Astrocyte (in vitro differentiated cells and primary cell): ENCODE measurements at regions not wholly inside any gene's neighbourhood (a gene's known extent, or its start where the extent isn't known, plus 50 kb on each side); places are given as distances from the start of the nearest gene placed in this dataset.

Experiments used
- DNase-seq: peaks from one replicate; pipeline ENCODE4 v3.0.0-alpha.2; 2010; ENCODE audit warnings: low read depth
- FAIRE-seq: peaks from 2 replicates; lab custom pipeline; 2011; peaks lifted over from hg19 to GRCh38; lab: Jason Lieb, UNC
- H2AFZ ChIP-seq: 2 replicates; pipeline ENCODE4 v1.6.0; 2012; ENCODE audit warnings: low read depth, low read length, inconsistent platforms
- H3K27ac ChIP-seq: 2 replicates; pipeline ENCODE4 v1.5.1; 2011; ENCODE audit warnings: low read depth, low read length, inconsistent platforms
- H3K27me3 ChIP-seq: 2 replicates; pipeline ENCODE4 v1.6.0; 2011; ENCODE audit warnings: low read length, inconsistent platforms; ENCODE audit not compliant: insufficient read depth
- H3K36me3 ChIP-seq: 2 replicates; pipeline ENCODE4 v1.5.1; 2011; ENCODE audit warnings: low read length, inconsistent platforms; ENCODE audit not compliant: insufficient read depth
- H3K4me1 ChIP-seq: 2 replicates; pipeline ENCODE4 v1.5.1; 2011; ENCODE audit warnings: low read length, inconsistent platforms; ENCODE audit not compliant: insufficient read depth
- H3K4me2 ChIP-seq: 2 replicates; pipeline ENCODE4 v1.6.0; 2012; ENCODE audit warnings: low read length, inconsistent platforms
- H3K4me3 ChIP-seq: 2 replicates; pipeline ENCODE4 v1.5.1; 2011; ENCODE audit warnings: low read depth, mild to moderate bottlenecking, low read length, inconsistent platforms; ENCODE audit not compliant: insufficient read depth
- H3K79me2 ChIP-seq: 2 replicates; pipeline ENCODE4 v1.6.0; 2012; ENCODE audit warnings: mild to moderate bottlenecking, low read length, inconsistent platforms; ENCODE audit not compliant: insufficient read depth
- H3K9ac ChIP-seq: 2 replicates; pipeline ENCODE4 v1.6.0; 2012; ENCODE audit warnings: mild to moderate bottlenecking, low read length, inconsistent platforms
- H3K9me3 ChIP-seq: 2 replicates; pipeline ENCODE4 v1.5.1; 2012; ENCODE audit warnings: low read depth, mild to moderate bottlenecking, low read length, inconsistent platforms; ENCODE audit not compliant: insufficient read depth
- H4K20me1 ChIP-seq: 2 replicates; pipeline ENCODE4 v1.6.0; 2012; ENCODE audit warnings: low read length, inconsistent platforms; ENCODE audit not compliant: insufficient read depth
- H3K27ac Mint-ChIP-seq: one replicate; pipeline ENCODE4 v1.8.0; 2021; ENCODE audit warnings: mild to moderate bottlenecking, mixed read lengths; ENCODE audit not compliant: unreplicated experiment
- H3K27me3 Mint-ChIP-seq: one replicate; pipeline ENCODE4 v1.8.0; 2021; ENCODE audit warnings: low read depth, mixed read lengths; ENCODE audit not compliant: unreplicated experiment
- H3K36me3 Mint-ChIP-seq: one replicate; pipeline ENCODE4 v1.8.0; 2021; ENCODE audit warnings: low read depth, mixed read lengths; ENCODE audit not compliant: unreplicated experiment
- H3K4me1 Mint-ChIP-seq: one replicate; pipeline ENCODE4 v1.8.0; 2021; ENCODE audit warnings: low read depth, mixed read lengths; ENCODE audit not compliant: unreplicated experiment
- H3K4me3 Mint-ChIP-seq: one replicate; pipeline ENCODE4 v1.8.0; 2021; ENCODE audit warnings: mild to moderate bottlenecking, moderate library complexity, mixed read lengths; ENCODE audit not compliant: unreplicated experiment
- H3K9me3 Mint-ChIP-seq: one replicate; pipeline ENCODE4 v1.8.0; 2021; ENCODE audit warnings: mild to moderate bottlenecking, mixed read lengths; ENCODE audit not compliant: unreplicated experiment
- EZH2 ChIP-seq: IDR thresholded peaks from 2 replicates; pipeline ENCODE4 v1.6.1; 2012; ENCODE audit warnings: mild to moderate bottlenecking, low read length, inconsistent platforms; ENCODE audit not compliant: insufficient read depth
- TF ChIP-seq, protein P1 (sequence below): IDR thresholded peaks from 2 replicates; pipeline ENCODE4 v1.5.1; 2011; ENCODE audit warnings: low read depth, mild to moderate bottlenecking, inconsistent platforms, low read length, moderate library complexity; ENCODE audit not compliant: insufficient read depth

DNA sequence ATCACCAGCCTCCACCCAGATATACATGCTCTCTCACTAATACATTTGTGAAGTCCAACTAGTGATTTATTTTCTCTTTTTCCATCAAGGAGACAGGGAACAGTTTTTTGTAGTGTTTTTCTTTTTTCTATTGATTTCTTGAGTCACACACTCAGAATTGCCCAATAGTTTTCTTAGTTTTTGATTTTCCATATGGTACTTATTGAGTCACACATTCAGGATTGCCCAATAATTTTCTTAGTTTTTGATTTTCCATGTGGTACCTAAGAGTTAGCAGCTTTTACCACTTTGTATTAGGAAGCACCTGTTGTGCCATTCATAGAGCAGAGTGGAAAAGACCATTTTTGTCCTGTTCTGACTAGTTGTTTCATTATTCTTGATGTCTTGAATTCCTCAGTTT, 1268.8 kb downstream of the EPHA7 start:
- no peak for FAIRE-seq
- no peak overlapping the region for H3K27ac Mint-ChIP-seq
- H2AFZ ChIP-seq = no peak overlapping the region

DNA sequence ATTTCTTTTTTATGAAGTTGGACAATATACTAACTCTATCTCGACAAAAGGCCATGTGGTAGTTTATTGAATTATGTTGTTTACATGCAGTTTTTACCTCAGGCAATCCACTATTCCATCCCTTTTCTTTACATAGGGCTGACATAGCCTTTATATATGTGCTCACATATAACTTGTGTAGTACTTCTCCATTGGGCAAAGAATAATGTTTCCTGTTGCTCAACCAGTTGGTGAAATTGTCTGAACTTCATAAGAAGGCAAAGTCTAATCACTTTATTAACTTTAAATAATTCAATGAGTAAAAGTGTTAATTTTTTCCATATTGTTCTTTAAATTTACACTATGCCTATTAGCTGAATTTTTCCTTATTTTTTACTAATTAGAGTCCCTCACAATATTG, 1272.1 kb downstream of the EPHA7 start:
- no peak overlapping the region for H3K4me3 Mint-ChIP-seq
- Histone ChIP-seq H3K4me2 (no peak overlapping the region), H3K79me2 (no peaks in the 10 kb centered on the region), H3K4me3 (no peak overlapping the region), H3K36me3 (no peaks in the 10 kb centered on the region), H3K27ac (no peak overlapping the region), H3K27me3 (no peaks in the 10 kb centered on the region), H4K20me1 (no peaks in the 10 kb centered on the region), H3K9ac (no peak overlapping the region), H3K4me1 (no peaks in the 10 kb centered on the region), H2AFZ (no peak overlapping the region), H3K9me3 (no peaks in the 10 kb centered on the region)
- FAIRE-seq (no peak), DNase-seq (no peak)
- no peak overlapping the region for H3K27ac Mint-ChIP-seq
- H3K36me3 Mint-ChIP-seq = no peaks in the 10 kb centered on the region
- TF ChIP-seq, protein P1, sequence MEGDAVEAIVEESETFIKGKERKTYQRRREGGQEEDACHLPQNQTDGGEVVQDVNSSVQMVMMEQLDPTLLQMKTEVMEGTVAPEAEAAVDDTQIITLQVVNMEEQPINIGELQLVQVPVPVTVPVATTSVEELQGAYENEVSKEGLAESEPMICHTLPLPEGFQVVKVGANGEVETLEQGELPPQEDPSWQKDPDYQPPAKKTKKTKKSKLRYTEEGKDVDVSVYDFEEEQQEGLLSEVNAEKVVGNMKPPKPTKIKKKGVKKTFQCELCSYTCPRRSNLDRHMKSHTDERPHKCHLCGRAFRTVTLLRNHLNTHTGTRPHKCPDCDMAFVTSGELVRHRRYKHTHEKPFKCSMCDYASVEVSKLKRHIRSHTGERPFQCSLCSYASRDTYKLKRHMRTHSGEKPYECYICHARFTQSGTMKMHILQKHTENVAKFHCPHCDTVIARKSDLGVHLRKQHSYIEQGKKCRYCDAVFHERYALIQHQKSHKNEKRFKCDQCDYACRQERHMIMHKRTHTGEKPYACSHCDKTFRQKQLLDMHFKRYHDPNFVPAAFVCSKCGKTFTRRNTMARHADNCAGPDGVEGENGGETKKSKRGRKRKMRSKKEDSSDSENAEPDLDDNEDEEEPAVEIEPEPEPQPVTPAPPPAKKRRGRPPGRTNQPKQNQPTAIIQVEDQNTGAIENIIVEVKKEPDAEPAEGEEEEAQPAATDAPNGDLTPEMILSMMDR = no peak
- no peak for TF ChIP-seq EZH2
- no peaks in the 10 kb centered on the region for H3K9me3 Mint-ChIP-seq
- H3K27me3 Mint-ChIP-seq = no peaks in the 10 kb centered on the region
- no peaks in the 10 kb centered on the region for H3K4me1 Mint-ChIP-seq

More for the DNA sequence above, 1268.8 kb downstream of the EPHA7 start:
- Histone ChIP-seq H3K27me3 (no peaks in the 10 kb centered on the region), H3K4me2 (no peak overlapping the region), H3K36me3 (no peaks in the 10 kb centered on the region), H3K9ac (no peak overlapping the region), H3K9me3 (no peaks in the 10 kb centered on the region), H3K79me2 (no peaks in the 10 kb centered on the region), H3K4me3 (no peak overlapping the region), H3K27ac (no peak overlapping the region), H3K4me1 (no peaks in the 10 kb centered on the region), H4K20me1 (no peaks in the 10 kb centered on the region)
- H3K4me1 Mint-ChIP-seq = no peaks in the 10 kb centered on the region
- H3K4me3 Mint-ChIP-seq = no peak overlapping the region
- H3K9me3 Mint-ChIP-seq = no peaks in the 10 kb centered on the region
- no peaks in the 10 kb centered on the region for H3K27me3 Mint-ChIP-seq
- TF ChIP-seq, protein P1 = no peak
- no peak for TF ChIP-seq EZH2
- DNase-seq = no peak
- H3K36me3 Mint-ChIP-seq = no peaks in the 10 kb centered on the region

DNA sequence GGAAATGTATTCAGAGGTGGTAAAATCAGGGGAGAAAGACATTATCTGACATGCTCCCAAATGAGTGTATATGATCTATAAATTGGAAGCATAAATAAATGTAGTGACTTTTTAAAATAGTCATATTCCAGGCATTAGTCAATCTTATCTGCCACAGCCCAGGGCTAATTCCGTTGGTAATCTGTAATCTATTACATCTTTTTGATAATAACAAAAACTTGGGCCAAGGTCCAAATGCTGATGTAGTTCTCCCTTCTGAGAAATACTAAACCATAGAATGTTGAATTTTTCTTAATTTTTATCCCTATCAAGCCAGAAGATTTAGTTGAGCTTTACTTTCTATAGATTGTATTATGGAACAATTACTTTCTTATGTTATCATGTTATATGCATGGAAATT, 1279.8 kb downstream of the EPHA7 start:
- H3K79me2 ChIP-seq = no peaks in the 10 kb centered on the region
- no peaks in the 10 kb centered on the region for H3K9me3 ChIP-seq
- no peaks in the 10 kb centered on the region for H3K27me3 Mint-ChIP-seq
- no peaks in the 10 kb centered on the region for H4K20me1 ChIP-seq
- no peaks in the 10 kb centered on the region for H3K36me3 Mint-ChIP-seq
- no peak overlapping the region for H2AFZ ChIP-seq
- H3K4me2 ChIP-seq = no peak overlapping the region
- H3K27me3 ChIP-seq = no peaks in the 10 kb centered on the region
- H3K4me1 Mint-ChIP-seq = no peaks in the 10 kb centered on the region
- no peak overlapping the region for H3K9ac ChIP-seq
- H3K27ac ChIP-seq = no peak overlapping the region
- no peaks in the 10 kb centered on the region for H3K4me1 ChIP-seq
- H3K27ac Mint-ChIP-seq = no peak overlapping the region
- no peak overlapping the region for H3K4me3 Mint-ChIP-seq
- FAIRE-seq = no peak
- H3K9me3 Mint-ChIP-seq = no peaks in the 10 kb centered on the region
- no peak overlapping the region for H3K4me3 ChIP-seq
- TF ChIP-seq EZH2 = no peak
- TF ChIP-seq, protein P1 = no peak
- no peaks in the 10 kb centered on the region for H3K36me3 ChIP-seq
- no peak for DNase-seq
